GM12865 (cell line): ENCODE measurements at regions not wholly inside any gene's neighbourhood (a gene's known extent, or its start where the extent isn't known, plus 50 kb on each side); places are given as distances from the start of the nearest gene placed in this dataset.
"Not testable (repeated sequence)": the region's sequence is repeated elsewhere in the genome, so short reads cannot be mapped to it uniquely, and the experiment has no call there.

Experiments
- DNase-seq: peaks from one replicate; pipeline ENCODE4 v3.0.0; 2010; ENCODE audit warnings: low read depth
- H3K4me3 ChIP-seq: 2 replicates; pipeline ENCODE4 v1.5.1; 2011; ENCODE audit warnings: mild to moderate bottlenecking, low read depth, low read length, control low read depth
- TF ChIP-seq, protein P1 (sequence below): IDR thresholded peaks from 2 replicates; pipeline ENCODE4 v1.5.1; 2011; ENCODE audit warnings: low read length, control low read depth, low read depth, inconsistent platforms; ENCODE audit not compliant: insufficient read depth; ENCODE audit errors: missing control alignments

DNA sequence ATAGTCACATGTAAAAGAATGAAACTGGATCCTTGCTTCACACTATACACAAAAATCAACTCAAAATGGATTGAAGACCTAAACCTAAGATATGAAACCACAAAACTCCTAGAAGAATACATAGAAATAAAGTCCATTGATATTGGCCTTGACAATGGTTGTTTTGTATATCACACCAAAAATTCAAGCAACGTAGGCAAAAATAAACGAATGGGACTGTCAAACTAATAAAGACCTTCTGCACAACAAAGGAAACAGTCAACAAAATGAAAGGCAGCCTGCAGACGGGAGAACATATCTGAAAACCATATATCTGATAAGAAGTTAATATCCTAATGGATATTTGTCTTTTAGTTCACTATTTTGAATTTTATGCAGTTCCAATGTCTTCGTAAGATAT lies 292.3 kb upstream of the CNTN5 start:
- TF ChIP-seq, protein P1, sequence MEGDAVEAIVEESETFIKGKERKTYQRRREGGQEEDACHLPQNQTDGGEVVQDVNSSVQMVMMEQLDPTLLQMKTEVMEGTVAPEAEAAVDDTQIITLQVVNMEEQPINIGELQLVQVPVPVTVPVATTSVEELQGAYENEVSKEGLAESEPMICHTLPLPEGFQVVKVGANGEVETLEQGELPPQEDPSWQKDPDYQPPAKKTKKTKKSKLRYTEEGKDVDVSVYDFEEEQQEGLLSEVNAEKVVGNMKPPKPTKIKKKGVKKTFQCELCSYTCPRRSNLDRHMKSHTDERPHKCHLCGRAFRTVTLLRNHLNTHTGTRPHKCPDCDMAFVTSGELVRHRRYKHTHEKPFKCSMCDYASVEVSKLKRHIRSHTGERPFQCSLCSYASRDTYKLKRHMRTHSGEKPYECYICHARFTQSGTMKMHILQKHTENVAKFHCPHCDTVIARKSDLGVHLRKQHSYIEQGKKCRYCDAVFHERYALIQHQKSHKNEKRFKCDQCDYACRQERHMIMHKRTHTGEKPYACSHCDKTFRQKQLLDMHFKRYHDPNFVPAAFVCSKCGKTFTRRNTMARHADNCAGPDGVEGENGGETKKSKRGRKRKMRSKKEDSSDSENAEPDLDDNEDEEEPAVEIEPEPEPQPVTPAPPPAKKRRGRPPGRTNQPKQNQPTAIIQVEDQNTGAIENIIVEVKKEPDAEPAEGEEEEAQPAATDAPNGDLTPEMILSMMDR: no peak
- no peak for DNase-seq

DNA sequence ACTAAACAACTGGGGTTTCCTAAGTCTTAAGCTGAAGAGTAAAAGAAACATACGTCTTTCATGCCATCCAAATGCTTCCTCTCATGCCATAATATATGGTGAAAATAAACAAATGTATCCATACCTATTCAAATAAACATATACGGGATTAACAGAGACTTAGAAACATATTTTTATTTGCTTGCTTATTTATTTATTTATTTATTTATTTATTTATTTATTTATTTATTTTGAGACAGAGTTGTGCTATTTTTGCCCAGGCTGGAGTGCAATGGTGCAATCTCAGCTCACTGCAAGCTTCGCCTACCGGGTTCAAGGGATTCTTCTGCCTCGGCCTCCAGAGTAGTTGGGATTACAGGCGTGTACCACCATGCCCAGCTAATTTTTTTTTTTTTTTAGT lies 291.6 kb upstream of the CNTN5 start:
- TF ChIP-seq, protein P1: no peak
- DNase-seq: no peak
- no peak overlapping the region for H3K4me3 ChIP-seq

More for the DNA sequence above, 292.3 kb upstream of the CNTN5 start:
- no peak overlapping the region for H3K4me3 ChIP-seq

DNA sequence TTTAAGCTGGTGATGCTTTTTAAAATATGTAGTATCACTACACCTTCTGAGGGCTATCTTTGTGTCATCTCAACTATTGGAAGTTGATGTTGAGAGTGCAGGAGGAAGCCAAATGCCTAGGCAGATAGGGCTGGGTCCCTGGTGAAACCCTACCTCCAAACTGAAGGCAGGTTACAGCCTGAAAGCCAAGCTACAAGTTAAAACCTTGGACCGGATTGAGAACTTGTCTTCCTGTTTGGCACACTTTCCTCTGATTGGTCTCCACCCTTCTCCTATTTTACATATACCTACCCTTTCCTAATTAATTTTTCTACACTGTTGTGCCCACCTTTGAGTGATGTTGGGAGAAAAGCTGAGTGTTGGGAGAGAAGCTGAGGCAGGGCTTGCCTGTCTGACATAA lies 287.8 kb upstream of the CNTN5 start:
- TF ChIP-seq, protein P1: no peak
- no peak overlapping the region for H3K4me3 ChIP-seq
- DNase-seq: no peak

DNA sequence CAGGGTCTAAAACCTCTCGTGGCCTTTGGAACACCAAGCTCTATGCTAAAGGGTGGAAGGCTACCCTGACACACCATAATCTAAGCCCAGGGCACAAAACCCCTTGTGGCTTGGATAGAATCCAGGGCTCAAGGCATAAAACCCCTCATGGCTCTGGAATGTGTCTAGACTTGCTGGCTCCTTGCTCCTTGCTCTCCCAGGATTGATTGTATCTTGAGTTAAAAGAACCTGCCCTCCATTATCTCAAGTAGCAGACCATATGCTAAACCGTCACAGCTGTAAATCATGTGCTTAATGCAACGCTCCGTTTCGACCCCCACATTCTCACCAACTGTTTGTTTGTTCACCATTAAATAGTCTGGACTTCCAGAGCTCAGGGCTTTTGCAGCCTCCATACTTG lies 287.4 kb upstream of the CNTN5 start:
- H3K4me3 ChIP-seq, DNase-seq: not testable (repeated sequence)

DNA sequence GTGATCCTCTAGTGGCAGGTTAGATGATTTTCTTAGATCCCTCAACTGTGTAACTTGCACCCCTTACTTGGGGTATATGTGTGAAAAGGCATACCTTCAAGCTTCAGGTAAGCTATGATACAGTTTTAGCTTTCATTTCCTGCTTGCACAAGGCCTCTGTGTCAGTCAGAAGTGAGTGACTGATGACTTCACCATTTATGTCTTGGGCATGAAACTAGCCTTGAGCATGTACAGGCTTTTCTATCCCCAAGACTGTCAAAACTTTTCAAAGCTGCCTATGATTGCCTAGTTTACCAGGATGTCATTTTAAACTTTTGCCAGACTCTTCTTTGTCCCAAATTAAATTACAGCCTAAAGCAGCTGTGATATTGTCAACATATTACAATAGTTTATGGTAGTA lies 286.1 kb upstream of the CNTN5 start:
- no peak for DNase-seq
- no peak overlapping the region for H3K4me3 ChIP-seq
- TF ChIP-seq, protein P1: no peak

DNA sequence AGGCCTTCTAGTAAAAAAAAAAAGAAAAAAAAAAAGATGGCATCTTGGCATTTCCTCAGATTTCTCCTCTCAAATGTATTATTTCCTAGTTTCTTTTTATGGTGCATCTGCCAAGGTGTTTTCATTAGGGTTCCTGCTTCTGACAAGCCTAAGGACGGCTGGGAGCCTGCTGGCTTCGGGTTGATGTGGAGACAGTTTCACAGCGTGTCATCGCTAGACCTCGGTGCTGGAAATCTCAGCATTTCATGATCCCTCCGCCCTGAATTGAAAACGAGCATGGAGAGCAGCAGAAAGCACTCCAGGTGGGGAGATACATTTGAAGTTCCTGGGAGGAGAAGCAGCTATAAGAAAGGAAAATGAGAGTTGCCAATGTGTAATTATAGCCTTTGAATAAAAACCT lies 283.9 kb upstream of the CNTN5 start:
- DNase-seq: no peak
- TF ChIP-seq, protein P1: no peak
- no peak overlapping the region for H3K4me3 ChIP-seq

DNA sequence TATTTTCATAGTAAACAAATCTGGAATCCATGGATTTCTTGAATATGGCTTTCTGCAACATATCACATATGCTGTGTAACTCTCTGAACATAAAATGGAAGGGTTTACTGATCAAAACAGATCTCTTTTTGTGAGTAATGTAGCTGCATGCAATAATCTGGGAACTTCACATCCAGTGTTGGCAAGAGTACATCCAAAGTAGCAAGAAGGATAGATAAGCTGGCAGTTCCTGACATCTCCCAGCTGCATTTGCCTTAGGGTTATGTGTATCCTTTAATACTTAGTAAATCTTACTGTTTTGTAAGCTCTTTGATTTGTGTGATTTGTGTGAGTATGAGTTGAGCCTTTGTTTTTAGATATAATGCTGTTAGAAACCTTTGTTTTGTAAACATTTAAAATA lies 280.4 kb upstream of the CNTN5 start:
- H3K4me3 ChIP-seq: no peak overlapping the region
- DNase-seq: no peak
- TF ChIP-seq, protein P1: no peak

DNA sequence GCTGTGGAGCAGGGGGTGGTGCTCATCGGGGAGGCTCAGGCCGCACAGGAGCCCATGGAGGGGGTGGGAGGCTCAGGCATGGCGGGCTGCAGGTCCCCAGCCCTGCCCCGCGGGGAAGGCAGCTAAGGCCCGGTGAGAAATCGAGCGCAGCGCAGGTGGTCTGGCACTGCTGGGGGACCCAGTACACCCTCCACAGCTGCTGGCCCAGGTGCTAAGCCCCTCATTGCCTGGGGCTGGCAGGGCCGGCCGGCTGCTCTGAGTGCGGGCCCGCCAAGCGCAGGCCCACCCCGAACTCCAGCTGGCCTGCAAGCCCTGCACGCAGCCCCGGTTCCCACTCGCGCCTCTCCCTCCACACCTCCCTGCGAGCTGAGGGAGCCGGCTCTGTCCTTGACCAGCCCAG lies 257.3 kb upstream of the CNTN5 start:
- not testable (repeated sequence) for H3K4me3 ChIP-seq, DNase-seq
